H9 (cell line): ENCODE measurements at regions not wholly inside any gene's neighbourhood (a gene's known extent, or its start where the extent isn't known, plus 50 kb on each side); places are given as distances from the start of the nearest gene placed in this dataset.

Experiments
- DNase-seq: peaks from one replicate; pipeline ENCODE4 v3.0.0-alpha.2; 2017
- H2AFZ ChIP-seq: one replicate; pipeline ENCODE4 v1.6.1; 2013; ENCODE audit warnings: mild to moderate bottlenecking, low read length, control low read depth, moderate library complexity
- H2AK5ac ChIP-seq: 2 replicates; pipeline ENCODE4 v1.6.1; 2013; ENCODE audit warnings: low read length, control low read depth, mixed read lengths; ENCODE audit not compliant: insufficient read length
- H2BK120ac ChIP-seq: one replicate; pipeline ENCODE4 v1.6.1; 2013; ENCODE audit warnings: low read depth, mild to moderate bottlenecking, low read length, control low read depth, inconsistent platforms; ENCODE audit not compliant: poor library complexity, severe bottlenecking
- H2BK12ac ChIP-seq: 2 replicates; pipeline ENCODE4 v1.6.1; 2013; ENCODE audit warnings: low read length, control low read depth, mixed read lengths, low read depth; ENCODE audit not compliant: insufficient read length
- H2BK15ac ChIP-seq: 2 replicates; pipeline ENCODE4 v1.6.1; 2013; ENCODE audit warnings: low read depth, low read length, control low read depth
- H2BK20ac ChIP-seq: one replicate; pipeline ENCODE4 v1.6.1; 2013; ENCODE audit warnings: low read depth, mild to moderate bottlenecking, low read length, control low read depth, inconsistent platforms; ENCODE audit not compliant: poor library complexity, severe bottlenecking
- H2BK5ac ChIP-seq: 2 replicates; pipeline ENCODE4 v1.6.1; 2013; ENCODE audit warnings: low read length, control low read depth, mixed read lengths; ENCODE audit not compliant: insufficient read length
- H3K14ac ChIP-seq: 2 replicates; pipeline ENCODE4 v1.6.1; 2013; ENCODE audit warnings: low read length, control low read depth; ENCODE audit not compliant: insufficient read depth
- H3K18ac ChIP-seq: 2 replicates; pipeline ENCODE4 v1.6.1; 2013; ENCODE audit warnings: low read depth, mild to moderate bottlenecking, mixed read lengths, low read length, control low read depth; ENCODE audit not compliant: insufficient read length
- H3K23ac ChIP-seq: 2 replicates; pipeline ENCODE4 v1.6.1; 2013; ENCODE audit warnings: low read length, control low read depth, mixed read lengths, low read depth; ENCODE audit not compliant: insufficient read length
- H3K23me2 ChIP-seq: 2 replicates; pipeline ENCODE4 v1.6.1; 2013; ENCODE audit warnings: low read depth, mild to moderate bottlenecking, mixed read lengths, low read length, control low read depth; ENCODE audit not compliant: insufficient read length, poor library complexity, severe bottlenecking
- H3K27ac ChIP-seq: 2 replicates; pipeline ENCODE4 v1.5.1; 2013; ENCODE audit warnings: low read length, control low read depth, mixed read lengths, low read depth; ENCODE audit not compliant: insufficient read length
- H3K27me3 ChIP-seq: 2 replicates; pipeline ENCODE4 v1.6.1; 2013; ENCODE audit warnings: low read length, control low read depth, inconsistent platforms; ENCODE audit not compliant: insufficient read depth
- H3K4ac ChIP-seq: 2 replicates; pipeline ENCODE4 v1.6.1; 2013; ENCODE audit warnings: low read depth, mild to moderate bottlenecking, control low read depth, inconsistent platforms, low read length, moderate library complexity
- H3K4me1 ChIP-seq: 2 replicates; pipeline ENCODE4 v1.6.1; 2013; ENCODE audit warnings: low read length, control low read depth, inconsistent platforms; ENCODE audit not compliant: insufficient read depth
- H3K4me2 ChIP-seq: 2 replicates; pipeline ENCODE4 v1.6.1; 2013; ENCODE audit warnings: low read length, control low read depth, mixed read lengths; ENCODE audit not compliant: insufficient read length, insufficient read depth
- H3K56ac ChIP-seq: 2 replicates; pipeline ENCODE4 v1.6.1; 2013; ENCODE audit warnings: low read depth, mild to moderate bottlenecking, mixed read lengths, low read length, control low read depth; ENCODE audit not compliant: insufficient read length
- H3K79me1 ChIP-seq: 2 replicates; pipeline ENCODE4 v1.6.1; 2013; ENCODE audit warnings: low read depth, mild to moderate bottlenecking, moderate library complexity, low read length, control low read depth, inconsistent platforms; ENCODE audit not compliant: insufficient read depth, poor library complexity, severe bottlenecking
- H3K79me2 ChIP-seq: 2 replicates; pipeline ENCODE4 v1.6.1; 2013; ENCODE audit warnings: low read length, control low read depth, inconsistent platforms; ENCODE audit not compliant: insufficient read depth
- H3K9ac ChIP-seq: 2 replicates; pipeline ENCODE4 v1.6.1; 2013; ENCODE audit warnings: low read length, control low read depth, mixed read lengths; ENCODE audit not compliant: insufficient read length; ENCODE audit errors: extremely low read depth
- H3K9me3 ChIP-seq: one replicate; pipeline ENCODE4 v1.6.1; 2013; ENCODE audit warnings: low read depth, low read length, inconsistent platforms; ENCODE audit not compliant: control insufficient read depth
- H3T11ph ChIP-seq: one replicate; pipeline ENCODE4 v1.6.1; 2013; ENCODE audit warnings: mild to moderate bottlenecking, low read length, control low read depth, inconsistent platforms
- H4K20me1 ChIP-seq: one replicate; pipeline ENCODE4 v1.6.1; 2013; ENCODE audit not compliant: control insufficient read depth, insufficient read length, insufficient read depth
- H4K5ac ChIP-seq: 2 replicates; pipeline ENCODE4 v1.6.1; 2013; ENCODE audit warnings: low read depth, mild to moderate bottlenecking, mixed read lengths, low read length, control low read depth; ENCODE audit not compliant: insufficient read length
- H4K8ac ChIP-seq: replicated peaks from 2 replicates; pipeline ENCODE4 v1.6.1; 2013; ENCODE audit warnings: low read length, control low read depth, mixed read lengths, low read depth; ENCODE audit not compliant: insufficient read length
- H4K91ac ChIP-seq: 2 replicates; pipeline ENCODE4 v1.6.1; 2013; ENCODE audit warnings: low read depth, mild to moderate bottlenecking, moderate library complexity, mixed read lengths, low read length, control low read depth; ENCODE audit not compliant: insufficient read length
- H3K27ac Mint-ChIP-seq, 3 experiments: 2 replicates in 2 of 3; 3 replicates in 1 of 3; pipeline ENCODE4 v1.8.0; 2020 to 2021; ENCODE audit warnings: mixed read lengths in 3 of 3, mild to moderate bottlenecking in 1 of 3, moderate library complexity in 1 of 3
- H3K27me3 Mint-ChIP-seq: 2 replicates; pipeline ENCODE4 v1.8.0; 2021; ENCODE audit warnings: low read depth, mild to moderate bottlenecking, moderate library complexity, mixed read lengths
- H3K36me3 Mint-ChIP-seq, 3 experiments: 2 replicates in 2 of 3; 3 replicates in 1 of 3; pipeline ENCODE4 v1.8.0; 2020 to 2021; ENCODE audit warnings: low read depth in 3 of 3, mixed read lengths in 3 of 3; ENCODE audit not compliant: insufficient read depth in 1 of 3
- H3K4me1 Mint-ChIP-seq, 2 experiments: 2 replicates each; pipeline ENCODE4 v1.8.0; 2020; ENCODE audit warnings: mixed read lengths in 2 of 2
- H3K4me3 Mint-ChIP-seq, 2 experiments: 2 replicates in 1 of 2; 3 replicates in 1 of 2; pipeline ENCODE4 v1.8.0; 2020 to 2021; ENCODE audit warnings: mild to moderate bottlenecking in 2 of 2, mixed read lengths in 2 of 2, moderate library complexity in 1 of 2
- H3K9me3 Mint-ChIP-seq, 2 experiments: 2 replicates in 1 of 2; 3 replicates in 1 of 2; pipeline ENCODE4 v1.8.0; 2020; ENCODE audit warnings: mild to moderate bottlenecking in 2 of 2, mixed read lengths in 2 of 2, moderate library complexity in 1 of 2
- WGBS: extraction: QIAGEN DNeasy Blood & Tissue Kit; methylation state at CpG from one replicate; pipeline ENCODE4 v1.1.7; 2013; ENCODE audit warnings: missing lambda C conversion rate, low lambda C conversion rate, mixed read lengths; ENCODE audit not compliant: insufficient read length; ENCODE audit errors: extremely low coverage; 5-methylcytosine and 5-hydroxymethylcytosine counted together
- TF ChIP-seq, protein P1 (sequence below): fragments of 200-600 bp; sonication (generic); conservative IDR thresholded peaks from 3 replicates; pipeline ENCODE4 v1.8.0; 2021; ENCODE audit warnings: antibody characterized with exemption, mild to moderate bottlenecking

DNA sequence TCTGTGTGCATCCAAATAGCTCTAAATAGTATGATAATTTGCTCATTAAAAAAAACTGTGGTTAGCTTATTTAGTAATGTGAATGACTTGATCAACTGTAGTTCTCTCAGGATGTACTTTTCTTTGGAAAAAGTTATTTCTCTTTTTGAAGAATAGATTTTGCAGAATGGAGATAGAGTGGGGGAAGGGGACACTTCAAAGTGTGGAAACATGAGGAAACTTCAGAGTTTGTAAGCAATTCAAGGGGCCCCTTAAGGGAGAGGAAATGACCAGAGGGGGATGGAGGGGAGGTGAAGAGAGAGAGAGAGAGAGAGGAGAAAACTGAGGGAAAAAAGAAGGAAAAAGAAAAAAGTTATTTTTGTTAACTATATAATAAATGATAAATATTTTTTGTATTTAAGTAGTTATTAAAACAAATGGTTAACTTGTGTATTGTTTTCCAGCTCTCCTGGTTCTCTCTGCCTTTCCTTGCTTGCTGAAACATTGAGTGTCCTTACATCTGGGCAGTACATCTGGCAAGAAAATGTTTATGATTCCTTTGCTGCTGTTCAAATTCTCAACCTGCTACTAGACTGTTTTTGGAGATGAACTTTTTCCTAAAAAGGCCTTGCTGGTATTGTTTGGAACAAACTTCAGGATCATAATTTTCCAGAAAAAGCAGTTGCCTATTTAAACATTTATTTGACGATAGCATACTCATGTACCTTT, 497.5 kb upstream of the CITED2 start:
- H2BK12ac ChIP-seq: no peak overlapping the region
- no peak overlapping the region for H3T11ph ChIP-seq
- Mint-ChIP-seq H3K27me3 (no peaks in the 10 kb centered on the region), H3K27ac (peak overlapping the region in 1 of 3 experiments; percentile 25; a peak in 2 of 7 replicates), H3K4me3 (no peak overlapping the region), H3K4me1 (peaks cover 3 to 6% of the 10 kb centered on the region in 2 experiments), H3K9me3 (0 out of 5 replicates have a peak, but pooled peaks cover 0 to 2% of the 10 kb centered on the region in 2 experiments), H3K36me3 (no peaks in the 10 kb centered on the region; a peak in 1 of 7 replicates)
- H4K20me1 ChIP-seq: no peaks in the 10 kb centered on the region
- H3K79me1 ChIP-seq: no peaks in the 10 kb centered on the region
- no peaks in the 10 kb centered on the region for H3K23me2 ChIP-seq
- no peaks in the 10 kb centered on the region for H3K4me1 ChIP-seq
- no peak overlapping the region for H2BK20ac ChIP-seq
- H4K8ac ChIP-seq: no peak overlapping the region
- H2BK15ac ChIP-seq: no peak overlapping the region
- no peak overlapping the region for H3K4me2 ChIP-seq
- TF ChIP-seq, protein P1, sequence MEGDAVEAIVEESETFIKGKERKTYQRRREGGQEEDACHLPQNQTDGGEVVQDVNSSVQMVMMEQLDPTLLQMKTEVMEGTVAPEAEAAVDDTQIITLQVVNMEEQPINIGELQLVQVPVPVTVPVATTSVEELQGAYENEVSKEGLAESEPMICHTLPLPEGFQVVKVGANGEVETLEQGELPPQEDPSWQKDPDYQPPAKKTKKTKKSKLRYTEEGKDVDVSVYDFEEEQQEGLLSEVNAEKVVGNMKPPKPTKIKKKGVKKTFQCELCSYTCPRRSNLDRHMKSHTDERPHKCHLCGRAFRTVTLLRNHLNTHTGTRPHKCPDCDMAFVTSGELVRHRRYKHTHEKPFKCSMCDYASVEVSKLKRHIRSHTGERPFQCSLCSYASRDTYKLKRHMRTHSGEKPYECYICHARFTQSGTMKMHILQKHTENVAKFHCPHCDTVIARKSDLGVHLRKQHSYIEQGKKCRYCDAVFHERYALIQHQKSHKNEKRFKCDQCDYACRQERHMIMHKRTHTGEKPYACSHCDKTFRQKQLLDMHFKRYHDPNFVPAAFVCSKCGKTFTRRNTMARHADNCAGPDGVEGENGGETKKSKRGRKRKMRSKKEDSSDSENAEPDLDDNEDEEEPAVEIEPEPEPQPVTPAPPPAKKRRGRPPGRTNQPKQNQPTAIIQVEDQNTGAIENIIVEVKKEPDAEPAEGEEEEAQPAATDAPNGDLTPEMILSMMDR: no peak
- no peak overlapping the region for H3K4ac ChIP-seq
- H4K91ac ChIP-seq: no peak overlapping the region
- no peak overlapping the region for H3K14ac ChIP-seq
- no peak overlapping the region for H3K18ac ChIP-seq
- H3K9ac ChIP-seq: no peak overlapping the region
- no peak overlapping the region for H2AFZ ChIP-seq
- H2BK120ac ChIP-seq: no peak overlapping the region
- DNase-seq: no peak
- H4K5ac ChIP-seq: no peak overlapping the region
- no peaks in the 10 kb centered on the region for H3K27me3 ChIP-seq
- no peaks in the 10 kb centered on the region for H3K79me2 ChIP-seq
- no peaks in the 10 kb centered on the region for H3K9me3 ChIP-seq
- no peak overlapping the region for H3K27ac ChIP-seq
- no CpG with 5 or more reads among the region's 1 CpG for WGBS
- no peak overlapping the region for H2BK5ac ChIP-seq
- H3K23ac ChIP-seq: no peak overlapping the region
- no peak overlapping the region for H2AK5ac ChIP-seq
- H3K56ac ChIP-seq: no peak overlapping the region
